ENCODE measurements at regions not wholly inside any gene's neighbourhood (a gene's known extent, or its start where the extent isn't known, plus 50 kb on each side); places are given as distances from the start of the nearest gene placed in this dataset.
"Not testable (repeated sequence)": the region's sequence is repeated elsewhere in the genome, so short reads cannot be mapped to it uniquely, and the experiment has no call there.

- Histone ChIP-seq H3K27ac (ENCODE audit: low read length, poor library complexity, severe bottlenecking) (no peak overlapping the region), H3K23ac (ENCODE audit: low read length in 2 of 2) (no peak overlapping the region), H3K14ac (ENCODE audit: low read length in 2 of 2) (no peak overlapping the region), H4K91ac (ENCODE audit: low read length) (no peak overlapping the region), H2AFZ (ENCODE audit: low read depth, low read length) (no peak overlapping the region), H2BK12ac (ENCODE audit: low read length in 2 of 2) (no peak overlapping the region), H2BK120ac (ENCODE audit: low read depth, low read length) (no peak overlapping the region), H4K8ac (ENCODE audit: low read length) (no peak overlapping the region), H3K9me3 (ENCODE audit: control insufficient read depth, low read length) (no peaks in the 10 kb centered on the region), H3K4me3 (ENCODE audit: insufficient read depth in 1 of 2, low read depth in 1 of 2, low read length in 2 of 2) (no peak overlapping the region), H3K9ac (ENCODE audit: low read length) (no peak overlapping the region), H2BK15ac (ENCODE audit: low read depth, poor library complexity, severe bottlenecking) (no peak overlapping the region), H2AK5ac (ENCODE audit: low read length, severe bottlenecking) (no peak overlapping the region), H2BK5ac (ENCODE audit: low read depth, low read length, poor library complexity, severe bottlenecking) (no peak overlapping the region), H3K4ac (ENCODE audit: low read depth in 1 of 2, low read length in 2 of 2) (no peak overlapping the region), H3K27me3 (ENCODE audit: control insufficient read depth in 1 of 2, insufficient read depth in 1 of 2, low read length in 2 of 2) (no peaks in the 10 kb centered on the region), H3K79me1 (replicated peaks; ENCODE audit: low read length, poor library complexity, severe bottlenecking) (no peaks in the 10 kb centered on the region), H3K4me2 (ENCODE audit: low read length, poor library complexity, severe bottlenecking) (no peak overlapping the region), H3K18ac (ENCODE audit: low read depth in 1 of 2, low read length in 2 of 2) (no peak overlapping the region), H3K4me1 (ENCODE audit: control insufficient read depth, insufficient read depth, low read depth, low read length) (no peaks in the 10 kb centered on the region), H3K36me3 (ENCODE audit: control insufficient read depth in 1 of 2, insufficient read depth in 2 of 2, low read depth in 1 of 2, low read length in 2 of 2) (no peaks in the 10 kb centered on the region)
- no peak for DNase-seq
- 50% methylated on average over 1 of the region's 1 CpG for WGBS
Observed at GRCh38 chr12:33771889-33772288, 250.4 kb upstream of the ALG10 start.

GRCh38 chr12:33773091-33773490 lies 249.2 kb upstream of the ALG10 start:
- H2BK15ac ChIP-seq (ENCODE audit: low read depth, poor library complexity, severe bottlenecking); H3K4me3 ChIP-seq (ENCODE audit: insufficient read depth in 1 of 2, low read depth in 1 of 2, low read length in 2 of 2); H3K14ac ChIP-seq (ENCODE audit: low read length in 2 of 2); H2BK120ac ChIP-seq (ENCODE audit: low read depth, low read length); H2BK12ac ChIP-seq (ENCODE audit: low read length in 2 of 2); H3K79me1 ChIP-seq (replicated peaks; ENCODE audit: low read length, poor library complexity, severe bottlenecking); H3K23ac ChIP-seq (ENCODE audit: low read length in 2 of 2); H3K4ac ChIP-seq (ENCODE audit: low read depth in 1 of 2, low read length in 2 of 2); H3K9me3 ChIP-seq (ENCODE audit: control insufficient read depth, low read length); H3K9ac ChIP-seq (ENCODE audit: low read length); H3K18ac ChIP-seq (ENCODE audit: low read depth in 1 of 2, low read length in 2 of 2); H2AFZ ChIP-seq (ENCODE audit: low read depth, low read length); H2AK5ac ChIP-seq (ENCODE audit: low read length, severe bottlenecking); H3K4me1 ChIP-seq (ENCODE audit: control insufficient read depth, insufficient read depth, low read depth, low read length); H3K36me3 ChIP-seq (ENCODE audit: control insufficient read depth in 1 of 2, insufficient read depth in 2 of 2, low read depth in 1 of 2, low read length in 2 of 2); DNase-seq; H4K91ac ChIP-seq (ENCODE audit: low read length); H2BK5ac ChIP-seq (ENCODE audit: low read depth, low read length, poor library complexity, severe bottlenecking); H4K8ac ChIP-seq (ENCODE audit: low read length); H3K27ac ChIP-seq (ENCODE audit: low read length, poor library complexity, severe bottlenecking); H3K27me3 ChIP-seq (ENCODE audit: control insufficient read depth in 1 of 2, insufficient read depth in 1 of 2, low read length in 2 of 2); H3K4me2 ChIP-seq (ENCODE audit: low read length, poor library complexity, severe bottlenecking): not testable (repeated sequence)
- WGBS = 79% methylated on average over 6 of the region's 7 CpGs

GRCh38 chr12:33786532-33786931 lies 235.8 kb upstream of the ALG10 start:
- no peak overlapping the region for H3K27ac ChIP-seq (ENCODE audit: low read length, poor library complexity, severe bottlenecking)
- H3K9me3 ChIP-seq (ENCODE audit: control insufficient read depth, low read length) = no peaks in the 10 kb centered on the region
- no peak overlapping the region for H3K4me2 ChIP-seq (ENCODE audit: low read length, poor library complexity, severe bottlenecking)
- no peak overlapping the region for H3K9ac ChIP-seq (ENCODE audit: low read length)
- H2AK5ac ChIP-seq (ENCODE audit: low read length, severe bottlenecking) = no peak overlapping the region
- no peak overlapping the region for H2BK12ac ChIP-seq (ENCODE audit: low read length in 2 of 2)
- no peaks in the 10 kb centered on the region for H3K27me3 ChIP-seq (ENCODE audit: control insufficient read depth in 1 of 2, insufficient read depth in 1 of 2, low read length in 2 of 2)
- H3K14ac ChIP-seq (ENCODE audit: low read length in 2 of 2) = no peak overlapping the region
- no peak overlapping the region for H2BK120ac ChIP-seq (ENCODE audit: low read depth, low read length)
- no peak overlapping the region for H2BK15ac ChIP-seq (ENCODE audit: low read depth, poor library complexity, severe bottlenecking)
- no peak for DNase-seq
- H2BK5ac ChIP-seq (ENCODE audit: low read depth, low read length, poor library complexity, severe bottlenecking) = no peak overlapping the region
- H3K23ac ChIP-seq (ENCODE audit: low read length in 2 of 2) = no peak overlapping the region
- no peak overlapping the region for H3K18ac ChIP-seq (ENCODE audit: low read depth in 1 of 2, low read length in 2 of 2)
- H4K91ac ChIP-seq (ENCODE audit: low read length) = no peak overlapping the region
- no peaks in the 10 kb centered on the region for H3K79me1 ChIP-seq (replicated peaks; ENCODE audit: low read length, poor library complexity, severe bottlenecking)
- no peak overlapping the region for H3K4me3 ChIP-seq (ENCODE audit: insufficient read depth in 1 of 2, low read depth in 1 of 2, low read length in 2 of 2)
- no peaks in the 10 kb centered on the region for H3K4me1 ChIP-seq (ENCODE audit: control insufficient read depth, insufficient read depth, low read depth, low read length)
- no peak overlapping the region for H3K4ac ChIP-seq (ENCODE audit: low read depth in 1 of 2, low read length in 2 of 2)
- no peak overlapping the region for H4K8ac ChIP-seq (ENCODE audit: low read length)
- no peak overlapping the region for H2AFZ ChIP-seq (ENCODE audit: low read depth, low read length)
- no peaks in the 10 kb centered on the region for H3K36me3 ChIP-seq (ENCODE audit: control insufficient read depth in 1 of 2, insufficient read depth in 2 of 2, low read depth in 1 of 2, low read length in 2 of 2)

DNA sequence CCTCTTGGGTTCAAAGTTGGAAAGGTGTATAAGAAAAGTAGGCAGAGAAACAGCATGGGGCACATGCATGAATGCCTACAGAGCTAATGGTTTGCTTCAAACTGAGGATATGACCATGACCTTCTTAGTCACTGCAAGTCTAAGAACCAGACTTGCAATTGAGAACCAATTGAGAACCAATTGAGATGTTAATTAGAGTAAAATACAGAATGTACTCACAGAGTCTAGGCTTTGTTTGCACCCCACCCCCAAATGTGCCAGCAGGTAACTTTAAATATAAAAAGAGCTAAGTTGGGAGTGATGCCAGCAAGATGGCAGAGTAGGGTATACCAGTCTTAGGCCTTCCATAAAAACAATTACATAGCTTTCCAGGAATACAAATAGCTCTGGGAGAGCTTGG lies 227.3 kb upstream of the ALG10 start:
- no peak overlapping the region for H2BK12ac ChIP-seq (ENCODE audit: low read length in 2 of 2)
- no peak overlapping the region for H4K91ac ChIP-seq (ENCODE audit: low read length)
- H2AK5ac ChIP-seq (ENCODE audit: low read length, severe bottlenecking) = no peak overlapping the region
- H3K9me3 ChIP-seq (ENCODE audit: control insufficient read depth, low read length) = peaks cover 5% of the 10 kb centered on the region
- DNase-seq = no peak
- no peak overlapping the region for H4K8ac ChIP-seq (ENCODE audit: low read length)
- no peaks in the 10 kb centered on the region for H3K4me1 ChIP-seq (ENCODE audit: control insufficient read depth, insufficient read depth, low read depth, low read length)
- no peak overlapping the region for H2BK15ac ChIP-seq (ENCODE audit: low read depth, poor library complexity, severe bottlenecking)
- no peaks in the 10 kb centered on the region for H3K79me1 ChIP-seq (replicated peaks; ENCODE audit: low read length, poor library complexity, severe bottlenecking)
- H3K36me3 ChIP-seq (ENCODE audit: control insufficient read depth in 1 of 2, insufficient read depth in 2 of 2, low read depth in 1 of 2, low read length in 2 of 2) = no peaks in the 10 kb centered on the region
- H3K23ac ChIP-seq (ENCODE audit: low read length in 2 of 2) = no peak overlapping the region
- H3K4ac ChIP-seq (ENCODE audit: low read depth in 1 of 2, low read length in 2 of 2) = no peak overlapping the region
- no peak overlapping the region for H2BK5ac ChIP-seq (ENCODE audit: low read depth, low read length, poor library complexity, severe bottlenecking)
- no peak overlapping the region for H2BK120ac ChIP-seq (ENCODE audit: low read depth, low read length)
- no peak overlapping the region for H2AFZ ChIP-seq (ENCODE audit: low read depth, low read length)
- no peak overlapping the region for H3K4me2 ChIP-seq (ENCODE audit: low read length, poor library complexity, severe bottlenecking)
- no peak overlapping the region for H3K18ac ChIP-seq (ENCODE audit: low read depth in 1 of 2, low read length in 2 of 2)
- no peak overlapping the region for H3K4me3 ChIP-seq (ENCODE audit: insufficient read depth in 1 of 2, low read depth in 1 of 2, low read length in 2 of 2)
- no peaks in the 10 kb centered on the region for H3K27me3 ChIP-seq (ENCODE audit: control insufficient read depth in 1 of 2, insufficient read depth in 1 of 2, low read length in 2 of 2)
- no peak overlapping the region for H3K9ac ChIP-seq (ENCODE audit: low read length)
- H3K14ac ChIP-seq (ENCODE audit: low read length in 2 of 2) = no peak overlapping the region
- H3K27ac ChIP-seq (ENCODE audit: low read length, poor library complexity, severe bottlenecking) = no peak overlapping the region
